HEK293 (cell line): ENCODE measurements at regions not wholly inside any gene's neighbourhood (a gene's known extent, or its start where the extent isn't known, plus 50 kb on each side); places are given as distances from the start of the nearest gene placed in this dataset.

Experiments used
- CTCF ChIA-PET: fragments of 350-600 bp; formaldehyde crosslinking; extraction: SDS; loops from one replicate; lab custom pipeline; 2021; ENCODE audit warnings: antibody characterized with exemption; lab: Yijun Ruan, JAX
- POLR2A ChIA-PET: fragments of 300-600 bp; formaldehyde crosslinking; extraction: SDS; loops from one replicate; lab custom pipeline; 2020; ENCODE audit warnings: antibody characterized with exemption, inconsistent platforms; lab: Yijun Ruan, JAX
- H3K27ac ChIP-seq: fragments of 200-500 bp; sonication (Bioruptor generic); 2 replicates; pipeline ENCODE4 v1.5.1; 2014; ENCODE audit warnings: low read depth, low read length, control low read depth, inconsistent platforms; ENCODE audit errors: extremely low read depth
- H3K36me3 ChIP-seq, 2 experiments: fragments of 200-500 bp in 1 of 2; sonication (Bioruptor generic) in 1 of 2; 1 replicate in 1 of 2; 2 replicates in 1 of 2; pipeline ENCODE4 v1.5.1; 2014 to 2017; ENCODE audit warnings: inconsistent platforms in 2 of 2, low read length in 2 of 2; ENCODE audit not compliant: control insufficient read depth in 2 of 2, insufficient read depth in 1 of 2
- H3K4me1 ChIP-seq: fragments of 200-500 bp; sonication (Bioruptor generic); 2 replicates; pipeline ENCODE4 v1.5.1; 2014; ENCODE audit warnings: mild to moderate bottlenecking, low read length, inconsistent platforms; ENCODE audit not compliant: control insufficient read depth, insufficient read depth
- H3K4me3 ChIP-seq: 2 replicates; pipeline ENCODE4 v1.5.1; 2011; ENCODE audit warnings: low read depth, mild to moderate bottlenecking, control low read depth, low read length, moderate library complexity
- H3K9me3 ChIP-seq: fragments of 200-500 bp; sonication (Bioruptor generic); 2 replicates; pipeline ENCODE4 v1.5.1; 2014; ENCODE audit warnings: low read depth, low read length, inconsistent platforms; ENCODE audit not compliant: control insufficient read depth, insufficient read depth
- GLI4 ChIP-seq: fragments of 450-650 bp; formaldehyde crosslinking; IDR thresholded peaks from 2 replicates; pipeline ENCODE4 v1.5.1; 2016; ENCODE audit warnings: missing biosample characterization, missing genetic modification characterization
- MYNN ChIP-seq: fragments of 450-650 bp; formaldehyde crosslinking; IDR thresholded peaks from 2 replicates; pipeline ENCODE4 v1.5.1; 2016; ENCODE audit warnings: missing biosample characterization, missing genetic modification characterization, borderline replicate concordance
- SCRT2 ChIP-seq: fragments of 450-650 bp; formaldehyde crosslinking; IDR thresholded peaks from 2 replicates; pipeline ENCODE4 v1.5.1; 2016; ENCODE audit warnings: missing biosample characterization, missing genetic modification characterization
- SP3 ChIP-seq: fragments of 450-650 bp; formaldehyde crosslinking; IDR thresholded peaks from 2 replicates; pipeline ENCODE4 v1.5.1; 2016; ENCODE audit warnings: missing biosample characterization, missing genetic modification characterization
- WT1 ChIP-seq: fragments of 450-650 bp; formaldehyde crosslinking; IDR thresholded peaks from 2 replicates; pipeline ENCODE4 v1.5.1; 2016; ENCODE audit warnings: missing biosample characterization, missing genetic modification characterization
- YY2 ChIP-seq: fragments of 450-650 bp; formaldehyde crosslinking; IDR thresholded peaks from 2 replicates; pipeline ENCODE4 v1.5.1; 2016; ENCODE audit warnings: missing biosample characterization, missing genetic modification characterization
- ZBTB1 ChIP-seq: fragments of 450-650 bp; formaldehyde crosslinking; IDR thresholded peaks from 2 replicates; pipeline ENCODE4 v1.5.1; 2016; ENCODE audit warnings: missing biosample characterization, missing genetic modification characterization
- ZBTB48 ChIP-seq: fragments of 450-650 bp; formaldehyde crosslinking; IDR thresholded peaks from 2 replicates; pipeline ENCODE4 v1.5.1; 2016; ENCODE audit warnings: missing biosample characterization, missing genetic modification characterization
- ZBTB7A ChIP-seq: fragments of 450-650 bp; formaldehyde crosslinking; IDR thresholded peaks from 2 replicates; pipeline ENCODE4 v1.5.1; 2016; ENCODE audit warnings: low read depth, missing biosample characterization, missing genetic modification characterization
- ZNF155 ChIP-seq: fragments of 450-650 bp; formaldehyde crosslinking; IDR thresholded peaks from 2 replicates; pipeline ENCODE4 v1.5.1; 2016; ENCODE audit warnings: missing biosample characterization, missing genetic modification characterization
- ZNF157 ChIP-seq: fragments of 450-650 bp; formaldehyde crosslinking; IDR thresholded peaks from 2 replicates; pipeline ENCODE4 v1.5.1; 2016; ENCODE audit warnings: missing biosample characterization, missing genetic modification characterization
- ZNF184 ChIP-seq: fragments of 450-650 bp; IDR thresholded peaks from 2 replicates; pipeline ENCODE4 v1.5.1; 2018; ENCODE audit warnings: missing biosample characterization, mild to moderate bottlenecking, missing genetic modification characterization
- ZNF202 ChIP-seq: fragments of 450-650 bp; formaldehyde crosslinking; IDR thresholded peaks from 2 replicates; pipeline ENCODE4 v1.5.1; 2016; ENCODE audit warnings: missing biosample characterization, missing genetic modification characterization, borderline replicate concordance
- ZNF211 ChIP-seq: fragments of 450-650 bp; formaldehyde crosslinking; IDR thresholded peaks from 2 replicates; pipeline ENCODE4 v1.5.1; 2016; ENCODE audit warnings: low read depth, missing biosample characterization, missing genetic modification characterization
- ZNF223 ChIP-seq: fragments of 450-650 bp; formaldehyde crosslinking; IDR thresholded peaks from 2 replicates; pipeline ENCODE4 v1.5.1; 2016; ENCODE audit warnings: missing biosample characterization, missing genetic modification characterization
- ZNF391 ChIP-seq: fragments of 450-650 bp; formaldehyde crosslinking; IDR thresholded peaks from 2 replicates; pipeline ENCODE4 v1.5.1; 2016; ENCODE audit warnings: low read depth, missing biosample characterization, missing genetic modification characterization, borderline replicate concordance
- ZNF521 ChIP-seq: fragments of 450-650 bp; formaldehyde crosslinking; IDR thresholded peaks from 2 replicates; pipeline ENCODE4 v1.5.1; 2017; ENCODE audit warnings: missing biosample characterization, mild to moderate bottlenecking, missing genetic modification characterization
- ZNF571 ChIP-seq: fragments of 450-650 bp; formaldehyde crosslinking; IDR thresholded peaks from 2 replicates; pipeline ENCODE4 v1.5.0; 2017; ENCODE audit warnings: missing biosample characterization, missing genetic modification characterization
- ZNF830 ChIP-seq: fragments of 450-650 bp; IDR thresholded peaks from 2 replicates; pipeline ENCODE4 v1.5.0; 2018; ENCODE audit warnings: missing biosample characterization, missing genetic modification characterization, low read depth, mild to moderate bottlenecking, moderate library complexity
- TF ChIP-seq, protein P1 (sequence below): fragments of 450-650 bp; IDR thresholded peaks from 2 replicates; pipeline ENCODE4 v1.5.1; 2018; ENCODE audit warnings: missing biosample characterization, missing genetic modification characterization
- TF ChIP-seq, protein P2 (sequence below): fragments of 450-650 bp; formaldehyde crosslinking; IDR thresholded peaks from 2 replicates; pipeline ENCODE4 v1.5.1; 2016; ENCODE audit warnings: missing biosample characterization, missing genetic modification characterization
- TF ChIP-seq, protein P3 (sequence below): fragments of 450-650 bp; formaldehyde crosslinking; IDR thresholded peaks from 2 replicates; pipeline ENCODE4 v1.5.1; 2016; ENCODE audit warnings: missing biosample characterization, missing genetic modification characterization

DNA sequence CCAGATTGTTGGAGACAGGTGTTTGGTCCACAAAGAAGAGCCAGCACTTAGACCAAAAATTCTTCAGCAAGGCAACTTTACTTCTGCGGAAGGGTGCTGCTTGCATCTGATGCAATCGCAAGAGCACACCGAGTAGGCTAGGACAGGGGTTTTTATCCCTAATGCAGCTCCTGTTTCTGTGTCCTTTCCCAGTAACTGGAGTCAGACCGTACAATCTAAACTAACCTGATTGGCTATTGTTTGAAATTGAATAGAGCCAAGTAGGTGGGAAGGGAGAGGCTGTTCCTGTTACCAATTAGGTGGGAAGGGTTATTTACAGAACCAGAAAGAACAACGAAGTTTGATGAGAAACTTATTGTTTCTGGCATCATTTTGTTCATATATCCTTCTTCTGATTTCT is 77.6 kb downstream of the CHCHD4 start:
- TF ChIP-seq, protein P1, sequence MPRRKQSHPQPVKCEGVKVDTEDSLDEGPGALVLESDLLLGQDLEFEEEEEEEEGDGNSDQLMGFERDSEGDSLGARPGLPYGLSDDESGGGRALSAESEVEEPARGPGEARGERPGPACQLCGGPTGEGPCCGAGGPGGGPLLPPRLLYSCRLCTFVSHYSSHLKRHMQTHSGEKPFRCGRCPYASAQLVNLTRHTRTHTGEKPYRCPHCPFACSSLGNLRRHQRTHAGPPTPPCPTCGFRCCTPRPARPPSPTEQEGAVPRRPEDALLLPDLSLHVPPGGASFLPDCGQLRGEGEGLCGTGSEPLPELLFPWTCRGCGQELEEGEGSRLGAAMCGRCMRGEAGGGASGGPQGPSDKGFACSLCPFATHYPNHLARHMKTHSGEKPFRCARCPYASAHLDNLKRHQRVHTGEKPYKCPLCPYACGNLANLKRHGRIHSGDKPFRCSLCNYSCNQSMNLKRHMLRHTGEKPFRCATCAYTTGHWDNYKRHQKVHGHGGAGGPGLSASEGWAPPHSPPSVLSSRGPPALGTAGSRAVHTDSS (tag by site-specific recombination): no peak
- no peak for TF ChIP-seq ZNF391
- TF ChIP-seq ZNF830 (tag by site-specific recombination): no peak
- no peak for TF ChIP-seq ZNF155 (tag by site-specific recombination)
- TF ChIP-seq MYNN: no peak
- TF ChIP-seq ZNF521 (tag by site-specific recombination): no peak
- POLR2A ChIA-PET: no interaction called here
- no peaks in the 10 kb centered on the region for H3K36me3 ChIP-seq
- no peaks in the 10 kb centered on the region for H3K9me3 ChIP-seq
- H3K27ac ChIP-seq: no peak overlapping the region
- CTCF ChIA-PET: no interaction called here
- H3K4me3 ChIP-seq: no peak overlapping the region
- H3K4me1 ChIP-seq: no peaks in the 10 kb centered on the region

DNA sequence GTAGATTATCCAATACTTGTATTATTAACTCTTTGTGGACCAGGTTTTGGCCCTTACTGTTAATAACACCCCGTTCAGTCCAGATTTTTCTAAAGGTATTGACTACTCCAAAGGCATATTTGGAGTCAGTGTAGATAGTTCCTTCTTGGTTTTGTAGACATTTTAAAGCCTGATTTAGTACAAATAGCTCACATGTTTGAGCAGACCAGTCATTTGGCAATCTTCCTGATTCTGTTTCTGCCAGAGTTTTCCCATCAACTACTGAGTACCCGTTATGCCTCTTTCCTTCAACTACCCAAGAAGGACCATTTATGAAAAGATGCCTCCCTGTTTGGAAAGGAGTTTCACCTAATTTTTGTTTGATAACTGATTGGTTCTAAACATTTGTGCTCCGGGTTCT is 82.0 kb downstream of the CHCHD4 start:
- H3K4me3 ChIP-seq: no peak overlapping the region
- no peaks in the 10 kb centered on the region for H3K4me1 ChIP-seq
- POLR2A ChIA-PET: no interaction called here
- H3K27ac ChIP-seq: no peak overlapping the region
- CTCF ChIA-PET: no interaction called here
- H3K36me3 ChIP-seq: no peaks in the 10 kb centered on the region
- TF ChIP-seq, protein P1 (tag by site-specific recombination): no peak
- no peak for TF ChIP-seq GLI4 (tag by site-specific recombination)
- no peak for TF ChIP-seq SP3 (tag by site-specific recombination)
- no peak for TF ChIP-seq ZBTB1 (tag by site-specific recombination)
- TF ChIP-seq ZNF571: no peak
- TF ChIP-seq ZNF223: no peak
- no peak for TF ChIP-seq ZNF157
- TF ChIP-seq, protein P2, sequence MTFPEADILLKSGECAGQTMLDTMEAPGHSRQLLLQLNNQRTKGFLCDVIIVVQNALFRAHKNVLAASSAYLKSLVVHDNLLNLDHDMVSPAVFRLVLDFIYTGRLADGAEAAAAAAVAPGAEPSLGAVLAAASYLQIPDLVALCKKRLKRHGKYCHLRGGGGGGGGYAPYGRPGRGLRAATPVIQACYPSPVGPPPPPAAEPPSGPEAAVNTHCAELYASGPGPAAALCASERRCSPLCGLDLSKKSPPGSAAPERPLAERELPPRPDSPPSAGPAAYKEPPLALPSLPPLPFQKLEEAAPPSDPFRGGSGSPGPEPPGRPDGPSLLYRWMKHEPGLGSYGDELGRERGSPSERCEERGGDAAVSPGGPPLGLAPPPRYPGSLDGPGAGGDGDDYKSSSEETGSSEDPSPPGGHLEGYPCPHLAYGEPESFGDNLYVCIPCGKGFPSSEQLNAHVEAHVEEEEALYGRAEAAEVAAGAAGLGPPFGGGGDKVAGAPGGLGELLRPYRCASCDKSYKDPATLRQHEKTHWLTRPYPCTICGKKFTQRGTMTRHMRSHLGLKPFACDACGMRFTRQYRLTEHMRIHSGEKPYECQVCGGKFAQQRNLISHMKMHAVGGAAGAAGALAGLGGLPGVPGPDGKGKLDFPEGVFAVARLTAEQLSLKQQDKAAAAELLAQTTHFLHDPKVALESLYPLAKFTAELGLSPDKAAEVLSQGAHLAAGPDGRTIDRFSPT (tag by site-specific recombination): no peak
- TF ChIP-seq, protein P3, sequence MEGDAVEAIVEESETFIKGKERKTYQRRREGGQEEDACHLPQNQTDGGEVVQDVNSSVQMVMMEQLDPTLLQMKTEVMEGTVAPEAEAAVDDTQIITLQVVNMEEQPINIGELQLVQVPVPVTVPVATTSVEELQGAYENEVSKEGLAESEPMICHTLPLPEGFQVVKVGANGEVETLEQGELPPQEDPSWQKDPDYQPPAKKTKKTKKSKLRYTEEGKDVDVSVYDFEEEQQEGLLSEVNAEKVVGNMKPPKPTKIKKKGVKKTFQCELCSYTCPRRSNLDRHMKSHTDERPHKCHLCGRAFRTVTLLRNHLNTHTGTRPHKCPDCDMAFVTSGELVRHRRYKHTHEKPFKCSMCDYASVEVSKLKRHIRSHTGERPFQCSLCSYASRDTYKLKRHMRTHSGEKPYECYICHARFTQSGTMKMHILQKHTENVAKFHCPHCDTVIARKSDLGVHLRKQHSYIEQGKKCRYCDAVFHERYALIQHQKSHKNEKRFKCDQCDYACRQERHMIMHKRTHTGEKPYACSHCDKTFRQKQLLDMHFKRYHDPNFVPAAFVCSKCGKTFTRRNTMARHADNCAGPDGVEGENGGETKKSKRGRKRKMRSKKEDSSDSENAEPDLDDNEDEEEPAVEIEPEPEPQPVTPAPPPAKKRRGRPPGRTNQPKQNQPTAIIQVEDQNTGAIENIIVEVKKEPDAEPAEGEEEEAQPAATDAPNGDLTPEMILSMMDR: no peak
- no peak for TF ChIP-seq ZNF184
- no peak for TF ChIP-seq YY2 (tag by site-specific recombination)
- no peak for TF ChIP-seq ZBTB7A (tag by site-specific recombination)
- no peak for TF ChIP-seq ZNF202 (tag by site-specific recombination)
- no peak for TF ChIP-seq SCRT2 (tag by site-specific recombination)
- no peak for TF ChIP-seq ZBTB48
- no peak for TF ChIP-seq WT1 (tag by site-specific recombination)
- no peak for TF ChIP-seq ZNF211 (tag by site-specific recombination)
- H3K9me3 ChIP-seq: no peaks in the 10 kb centered on the region
